ENCODE measurements at regions not wholly inside any gene's neighbourhood (a gene's known extent, or its start where the extent isn't known, plus 50 kb on each side); places are given as distances from the start of the nearest gene placed in this dataset.

- Histone ChIP-seq H3K27me3 (ENCODE audit: control insufficient read depth, insufficient read depth, low read length) (peaks cover 83% of the 10 kb centered on the region), H3K9ac (ENCODE audit: low read depth, low read length) (no peak overlapping the region), H3K4me1 (ENCODE audit: control insufficient read depth, insufficient read depth, low read length) (peaks cover 15% of the 10 kb centered on the region), H3K9me3 (replicated peaks; ENCODE audit: low read length) (no peaks in the 10 kb centered on the region), H3K4me3 (ENCODE audit: low read length) (no peak overlapping the region), H3K4me2 (ENCODE audit: low read length) (no peak overlapping the region), H3K36me3 (ENCODE audit: insufficient read depth, low read length) (no peaks in the 10 kb centered on the region)
Measured at GRCh38 chr1:47708019-47708535, 270.2 kb downstream of the FOXD2 start.

DNA sequence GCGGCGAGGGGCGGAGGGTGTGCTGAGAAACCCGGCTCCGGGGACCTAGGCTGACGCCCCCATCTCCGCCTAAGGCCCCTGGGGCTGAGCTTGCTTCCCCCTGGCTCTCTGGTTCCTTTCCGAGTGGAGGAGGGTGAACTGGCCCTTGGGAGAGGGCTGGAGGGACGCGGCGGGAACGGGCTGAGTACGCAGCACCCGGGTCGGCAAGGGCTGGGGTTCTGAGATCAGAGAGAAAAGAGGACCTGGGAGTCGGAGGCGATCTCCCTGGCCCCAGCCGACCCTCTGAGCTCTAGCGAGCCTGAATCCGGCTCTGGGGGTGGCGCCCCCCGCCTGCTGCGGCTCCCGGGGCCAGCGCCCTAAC lies 270.8 kb downstream of the FOXD2 start:
- Histone ChIP-seq H3K4me1 (ENCODE audit: control insufficient read depth, insufficient read depth, low read length) (peaks cover 15% of the 10 kb centered on the region), H3K27me3 (ENCODE audit: control insufficient read depth, insufficient read depth, low read length) (peaks cover 88% of the 10 kb centered on the region), H3K4me3 (ENCODE audit: low read length) (no peak overlapping the region), H3K9ac (ENCODE audit: low read depth, low read length) (no peak overlapping the region), H3K9me3 (replicated peaks; ENCODE audit: low read length) (no peaks in the 10 kb centered on the region), H3K4me2 (ENCODE audit: low read length) (peak overlapping the region; percentile 87), H3K36me3 (ENCODE audit: insufficient read depth, low read length) (no peaks in the 10 kb centered on the region)

DNA sequence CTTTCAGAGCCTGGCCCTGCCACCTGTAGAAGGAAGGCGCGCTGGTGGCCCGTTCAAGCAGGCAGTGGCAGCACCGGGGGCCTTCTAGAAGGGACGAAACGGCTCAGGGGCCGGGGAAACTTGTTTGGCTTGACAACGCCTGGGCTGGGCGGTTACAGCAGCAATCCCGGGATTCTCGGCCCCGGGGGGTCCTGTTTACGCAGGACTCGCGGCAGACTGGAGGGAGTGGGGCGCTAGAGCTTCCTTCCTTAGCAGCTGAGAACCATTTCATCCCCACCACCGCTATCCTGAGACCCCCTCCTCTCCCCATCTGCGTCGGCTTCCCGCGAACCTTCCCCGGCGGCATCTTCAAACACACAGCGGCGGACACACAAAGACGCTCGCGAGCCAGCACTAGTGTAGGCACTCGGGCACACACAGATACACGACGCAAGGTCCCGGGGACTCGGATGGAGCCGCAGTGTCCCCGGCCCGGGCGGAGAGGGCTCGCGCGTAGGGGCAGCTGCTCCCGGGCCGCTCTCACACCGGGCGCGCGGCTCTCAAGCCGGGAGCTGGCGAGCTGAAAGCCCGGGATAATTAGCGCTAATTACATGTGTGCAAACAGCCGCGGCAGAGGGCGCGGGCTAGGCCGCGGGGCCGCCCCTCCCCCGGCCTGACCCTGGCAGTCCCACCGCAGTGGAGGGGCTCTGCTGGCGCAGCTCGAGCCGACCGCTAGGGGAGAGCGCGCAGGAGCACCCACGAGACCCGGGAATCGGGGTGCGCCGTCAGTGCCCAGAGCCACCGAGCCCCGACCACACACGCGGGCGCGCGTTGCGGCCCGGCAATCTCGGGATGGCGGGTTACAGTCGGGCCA lies 271.4 kb downstream of the FOXD2 start:
- peaks cover 15% of the 10 kb centered on the region for H3K4me1 ChIP-seq (ENCODE audit: control insufficient read depth, insufficient read depth, low read length)
- peak overlapping the region; percentile 87 for H3K4me2 ChIP-seq (ENCODE audit: low read length)
- H3K4me3 ChIP-seq (ENCODE audit: low read length) = peak overlapping the region; percentile 52
- no peak overlapping the region for H3K9ac ChIP-seq (ENCODE audit: low read depth, low read length)
- no peaks in the 10 kb centered on the region for H3K9me3 ChIP-seq (replicated peaks; ENCODE audit: low read length)
- peaks cover 88% of the 10 kb centered on the region for H3K27me3 ChIP-seq (ENCODE audit: control insufficient read depth, insufficient read depth, low read length)
- no peaks in the 10 kb centered on the region for H3K36me3 ChIP-seq (ENCODE audit: insufficient read depth, low read length)

GRCh38 chr1:47709872-47710231 lies 272.0 kb downstream of the FOXD2 start:
- H3K4me3 ChIP-seq (ENCODE audit: low read length) = peak overlapping the region; percentile 52
- H3K4me1 ChIP-seq (ENCODE audit: control insufficient read depth, insufficient read depth, low read length) = peaks cover 15% of the 10 kb centered on the region
- H3K4me2 ChIP-seq (ENCODE audit: low read length) = peak overlapping the region; percentile 87
- peaks cover 84% of the 10 kb centered on the region for H3K27me3 ChIP-seq (ENCODE audit: control insufficient read depth, insufficient read depth, low read length)
- no peaks in the 10 kb centered on the region for H3K9me3 ChIP-seq (replicated peaks; ENCODE audit: low read length)
- no peak overlapping the region for H3K9ac ChIP-seq (ENCODE audit: low read depth, low read length)
- no peaks in the 10 kb centered on the region for H3K36me3 ChIP-seq (ENCODE audit: insufficient read depth, low read length)

DNA sequence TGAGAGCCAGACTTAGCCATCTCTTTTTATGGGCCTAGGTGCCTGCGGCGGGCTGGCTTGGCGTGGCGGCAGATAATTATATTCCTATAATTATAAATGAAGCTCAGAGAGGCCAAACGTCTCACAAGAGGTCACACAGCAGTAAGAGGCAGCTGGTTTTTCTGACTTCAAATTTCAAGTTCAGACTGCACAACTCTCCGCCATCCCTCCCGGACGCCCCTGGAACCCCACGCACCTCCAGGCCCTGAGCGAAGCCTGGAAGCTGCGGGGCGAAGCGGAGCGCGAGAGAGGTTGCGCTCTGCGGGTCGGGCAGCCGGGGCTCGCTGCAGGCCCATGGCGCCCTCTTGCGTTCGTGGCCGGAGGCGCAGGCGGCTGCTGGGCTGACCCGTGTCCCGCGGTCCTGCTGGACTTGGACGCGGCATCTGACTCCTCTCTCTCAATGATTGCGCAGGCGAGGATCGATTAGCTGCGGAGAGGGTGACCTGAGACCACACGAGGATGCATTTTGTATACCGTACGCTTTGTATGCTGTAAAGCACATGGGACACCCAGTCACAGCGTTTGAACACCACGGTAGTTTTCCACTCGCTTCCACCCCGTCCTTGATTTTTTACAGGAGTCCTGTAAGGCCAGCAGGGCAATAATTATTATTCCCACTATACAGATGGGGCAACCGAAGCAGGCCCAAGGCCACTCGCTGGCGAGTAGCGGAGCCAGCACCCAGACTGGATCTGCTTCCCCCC lies 272.7 kb downstream of the FOXD2 start:
- H3K9me3 ChIP-seq (replicated peaks; ENCODE audit: low read length) = no peaks in the 10 kb centered on the region
- peaks cover 77% of the 10 kb centered on the region for H3K27me3 ChIP-seq (ENCODE audit: control insufficient read depth, insufficient read depth, low read length)
- H3K4me1 ChIP-seq (ENCODE audit: control insufficient read depth, insufficient read depth, low read length) = peaks cover 15% of the 10 kb centered on the region
- H3K9ac ChIP-seq (ENCODE audit: low read depth, low read length) = no peak overlapping the region
- peak overlapping the region; percentile 87 for H3K4me2 ChIP-seq (ENCODE audit: low read length)
- H3K4me3 ChIP-seq (ENCODE audit: low read length) = no peak overlapping the region
- H3K36me3 ChIP-seq (ENCODE audit: insufficient read depth, low read length) = no peaks in the 10 kb centered on the region

Measured in skeletal muscle satellite cell (primary cell).